Embryonic facial prominence (tissue), 1 donor: ENCODE measurements at regions not wholly inside any gene's neighbourhood (a gene's known extent, or its start where the extent isn't known, plus 50 kb on each side); places are given as distances from the start of the nearest gene placed in this dataset.
"Not testable (repeated sequence)": the region's sequence is repeated elsewhere in the genome, so short reads cannot be mapped to it uniquely, and the experiment has no call there.

Experiments used
- DNase-seq: peaks from one replicate; pipeline ENCODE4 v3.0.0-alpha.2; 2016; ENCODE audit errors: extremely low spot score

DNA sequence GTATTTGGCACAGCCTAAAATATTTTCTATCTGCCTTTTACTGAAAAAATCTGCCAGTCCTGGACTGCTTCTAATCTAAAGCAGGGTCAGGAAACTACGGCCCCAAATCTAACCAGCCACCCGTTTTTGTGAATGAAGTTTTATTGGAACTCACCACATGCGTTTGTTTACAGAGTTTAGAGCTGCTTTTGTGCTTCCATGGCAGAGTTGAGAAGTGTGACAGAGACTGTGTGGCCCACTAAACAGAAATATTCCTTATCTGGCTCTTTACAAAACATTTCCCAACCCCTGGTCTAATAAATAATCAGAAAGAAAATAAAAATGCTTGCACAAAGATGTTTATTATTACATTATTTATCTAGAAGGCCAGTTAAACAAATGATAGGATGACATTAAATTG is 110.2 kb downstream of the COPRS start:
- DNase-seq, result no peak

GRCh38 chr17:31746884-31747495 is 112.1 kb downstream of the COPRS start:
- no peak for DNase-seq

GRCh38 chr17:31745964-31746600 is 113.0 kb downstream of the COPRS start:
- DNase-seq, result no peak

GRCh38 chr17:31744511-31744951 is 114.5 kb downstream of the COPRS start:
- no peak for DNase-seq

- no peak for DNase-seq
Observed at GRCh38 chr17:31743797-31744196, 115.2 kb downstream of the COPRS start.

- DNase-seq, result no peak
Observed at GRCh38 chr17:31741371-31741770, 117.7 kb downstream of the COPRS start.

DNA sequence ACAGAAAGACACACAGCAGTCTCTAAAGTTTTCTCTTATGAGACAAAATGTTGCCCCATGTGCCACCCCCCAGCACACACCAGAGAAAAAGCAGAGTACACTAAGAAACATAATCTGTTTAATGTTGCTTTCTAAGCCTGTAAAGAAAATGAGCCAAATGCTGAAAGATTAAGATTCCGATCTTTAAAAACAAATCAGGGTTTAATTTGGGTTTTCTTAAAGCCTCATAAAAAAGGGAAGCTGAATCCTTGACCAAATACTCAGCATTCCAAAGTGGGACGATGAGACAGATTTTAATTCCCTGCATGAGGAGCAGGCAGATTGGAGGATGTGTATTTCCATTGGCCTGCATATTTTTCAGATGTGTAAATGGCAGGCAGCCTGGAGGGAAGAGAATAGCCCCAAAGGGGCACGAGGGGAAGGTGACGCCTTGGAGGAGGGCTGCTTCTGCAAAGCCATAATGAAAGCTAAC is 118.4 kb downstream of the COPRS start:
- DNase-seq, result no peak

DNA sequence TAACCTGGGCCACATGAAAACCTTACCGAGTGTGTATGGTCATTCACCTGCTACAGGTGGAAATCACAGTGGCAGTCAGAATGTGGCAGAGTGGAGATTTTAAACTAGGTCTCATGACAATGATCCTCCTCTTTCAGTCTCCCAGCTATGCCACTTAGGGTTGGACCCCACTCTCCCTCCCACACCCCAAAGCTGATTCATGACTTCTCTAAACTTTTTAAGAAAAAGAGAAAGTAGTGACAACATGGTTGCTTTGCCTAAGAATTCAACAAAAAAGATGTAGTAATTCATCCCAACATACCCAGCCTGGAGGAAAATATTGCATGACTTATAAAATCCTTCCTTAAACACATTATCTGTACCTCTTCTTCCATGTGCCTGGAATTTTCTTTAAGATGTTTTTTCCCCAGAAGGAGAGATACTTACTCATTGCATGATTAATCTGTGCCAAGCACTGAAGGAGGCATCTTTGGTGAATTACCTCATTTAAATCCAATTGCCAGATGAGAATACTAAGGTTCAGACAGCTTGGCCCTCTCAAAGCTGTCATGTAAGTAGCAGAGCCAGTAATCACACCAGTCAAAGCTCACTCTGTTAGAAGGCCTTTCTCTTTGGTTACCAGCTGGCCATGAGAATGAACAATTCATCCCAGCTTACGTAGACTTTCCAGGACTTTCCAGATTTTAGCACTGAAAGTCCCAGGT is 119.9 kb downstream of the COPRS start:
- no peak for DNase-seq

- DNase-seq, result no peak
Observed at GRCh38 chr17:31738488-31738887, 120.6 kb downstream of the COPRS start.

DNA sequence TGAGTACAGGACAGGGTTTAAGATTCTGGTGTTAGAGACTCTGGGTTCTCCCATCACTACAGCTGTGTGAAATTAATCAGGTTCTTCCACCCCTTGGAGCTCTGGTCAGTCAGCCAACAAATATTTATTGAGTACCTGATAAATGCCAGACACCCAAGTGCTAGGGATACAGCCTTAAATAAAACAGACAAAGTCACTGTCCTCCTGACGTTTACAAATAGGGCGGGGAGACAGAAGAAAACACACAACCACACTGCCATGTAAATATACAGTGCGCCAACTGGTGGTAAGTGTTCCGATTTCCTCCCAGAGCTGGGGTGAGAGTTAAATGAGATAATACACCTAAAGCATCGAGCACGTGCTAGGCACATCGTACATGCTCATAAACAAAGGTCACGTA is 121.0 kb downstream of the COPRS start:
- no peak for DNase-seq

GRCh38 chr17:31736855-31737625 is 122.0 kb downstream of the COPRS start:
- DNase-seq, result no peak

DNA sequence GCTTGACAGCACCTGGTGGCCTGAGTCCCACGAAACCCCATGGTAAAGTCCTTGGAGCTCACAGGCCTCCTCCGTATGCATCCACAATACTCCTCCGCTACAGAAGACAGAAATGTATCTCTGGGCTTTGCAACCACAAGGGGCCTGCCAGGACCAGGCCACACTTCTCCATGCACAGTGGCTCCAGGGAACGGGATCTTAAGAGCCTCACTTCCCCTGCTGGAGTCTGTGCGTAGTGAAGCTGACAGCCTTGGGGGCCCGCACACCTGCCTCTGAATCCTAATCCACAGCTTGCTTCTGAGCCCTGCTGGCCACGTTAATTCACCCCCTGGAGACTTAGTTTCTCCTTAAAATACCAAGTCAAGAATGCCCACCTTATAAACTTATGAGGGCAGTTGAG is 125.7 kb downstream of the COPRS start:
- no peak for DNase-seq

- not testable (repeated sequence) for DNase-seq
Observed at GRCh38 chr17:31731585-31732154, 127.4 kb downstream of the COPRS start.

DNA sequence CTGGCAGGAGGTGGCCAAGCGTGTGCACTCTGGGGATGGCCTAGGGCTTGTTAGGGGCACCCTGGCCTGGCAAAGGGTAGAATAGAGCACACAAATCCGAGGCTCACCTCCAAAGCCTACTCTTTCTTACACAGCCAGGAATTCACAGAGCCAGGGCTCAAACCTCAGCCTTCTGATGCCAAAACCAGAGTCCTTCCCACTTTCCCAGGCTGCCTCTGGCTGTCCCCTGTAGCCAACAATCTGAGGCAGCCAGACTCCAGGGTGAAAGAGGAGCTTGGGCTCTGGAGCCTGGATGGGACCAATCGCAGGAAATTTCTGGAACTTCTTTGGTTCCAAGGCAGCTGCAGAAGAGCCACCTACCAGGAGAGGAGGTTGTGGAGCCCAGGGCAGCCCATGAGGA is 127.9 kb downstream of the COPRS start:
- no peak for DNase-seq

GRCh38 chr17:31726980-31727427 is 132.0 kb downstream of the COPRS start:
- DNase-seq, result no peak

GRCh38 chr17:31724619-31725018 is 134.4 kb downstream of the COPRS start:
- DNase-seq, result no peak

DNA sequence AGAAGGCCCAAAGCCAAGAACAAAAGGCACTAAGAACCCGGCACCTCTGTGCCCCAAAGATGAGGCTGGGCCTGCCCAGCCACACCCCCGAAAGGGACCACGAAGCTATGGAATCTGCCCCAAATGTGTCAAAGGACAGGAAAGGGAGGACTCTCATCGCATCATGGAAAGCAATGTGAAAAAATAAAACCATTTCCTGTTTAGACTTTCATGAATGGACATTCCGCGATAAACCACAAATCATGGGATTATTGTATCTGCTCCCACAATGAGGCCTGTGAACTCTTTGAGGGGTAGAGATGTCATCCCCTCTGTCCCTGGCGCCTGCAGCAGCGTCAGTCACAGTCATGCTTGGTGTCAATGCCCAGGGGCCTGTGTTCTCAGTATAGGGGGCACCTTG is 135.0 kb downstream of the COPRS start:
- no peak for DNase-seq

DNA sequence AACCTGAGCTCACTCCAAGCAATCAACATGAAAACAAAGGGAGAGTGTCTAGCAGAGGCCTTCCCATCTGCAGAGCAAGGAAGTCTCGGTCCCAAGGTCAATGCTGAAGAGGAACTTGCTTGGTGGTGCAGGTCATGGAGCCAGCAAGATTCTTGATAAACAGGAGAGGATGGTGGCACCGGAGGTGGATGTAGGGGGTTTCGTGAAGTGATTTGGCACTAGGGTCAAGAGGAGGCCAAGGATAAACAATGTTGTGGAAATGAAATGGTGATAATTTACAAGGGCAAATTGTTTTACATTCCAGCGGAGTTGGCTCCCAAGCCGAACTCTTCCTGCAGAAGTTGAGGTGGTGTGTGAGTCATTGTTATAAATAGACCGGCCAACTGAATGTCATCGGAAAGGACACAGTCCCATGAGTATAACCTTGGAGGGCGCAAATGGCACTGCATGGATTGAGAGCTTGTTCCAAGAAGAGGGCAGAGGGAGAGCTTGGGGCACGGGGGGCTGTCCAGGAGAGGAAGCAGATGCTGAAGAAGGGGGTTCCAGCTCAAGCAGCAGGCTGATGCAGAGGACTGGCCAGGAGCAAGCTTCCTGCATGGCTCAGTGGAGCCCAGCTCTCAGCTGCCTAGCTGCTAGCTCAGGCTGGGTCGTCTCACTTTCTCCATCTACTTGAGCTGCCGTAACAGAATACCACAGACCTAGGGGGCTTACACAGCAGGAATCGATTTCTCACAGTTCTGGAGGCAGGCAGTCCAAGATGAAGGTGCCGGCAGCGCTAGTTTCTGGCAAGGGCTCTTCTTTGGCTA is 136.6 kb downstream of the COPRS start:
- no peak for DNase-seq

- DNase-seq, result no peak
Observed at GRCh38 chr17:31721291-31722025, 137.6 kb downstream of the COPRS start.

- not testable (repeated sequence) for DNase-seq
Observed at GRCh38 chr17:31717251-31717650, 141.8 kb downstream of the COPRS start.
